SW480 (cell line): ENCODE measurements at regions not wholly inside any gene's neighbourhood (a gene's known extent, or its start where the extent isn't known, plus 50 kb on each side); places are given as distances from the start of the nearest gene placed in this dataset.
"Not testable (repeated sequence)": the region's sequence is repeated elsewhere in the genome, so short reads cannot be mapped to it uniquely, and the experiment has no call there.

Experiments used
- DNase-seq: peaks from one replicate; pipeline ENCODE4 v3.0.0-alpha.2; 2016; ENCODE audit warnings: low spot score

GRCh38 chr13:22940090-22940710 lies 240.6 kb upstream of the SGCG start:
- DNase-seq: no peak

GRCh38 chr13:22940736-22941135 lies 240.0 kb upstream of the SGCG start:
- no peak for DNase-seq

- not testable (repeated sequence) for DNase-seq
These were observed 239.3 kb upstream of the SGCG start for GRCh38 chr13:22941495-22941894.

GRCh38 chr13:22942831-22943230 lies 237.9 kb upstream of the SGCG start:
- DNase-seq: not testable (repeated sequence)

GRCh38 chr13:22944378-22944777 lies 236.4 kb upstream of the SGCG start:
- no peak for DNase-seq

GRCh38 chr13:22945321-22946226 lies 235.2 kb upstream of the SGCG start:
- peak; percentile 9 for DNase-seq

GRCh38 chr13:22948421-22948820 lies 232.4 kb upstream of the SGCG start:
- DNase-seq: no peak

- DNase-seq: not testable (repeated sequence)
These were observed 228.8 kb upstream of the SGCG start for GRCh38 chr13:22952018-22952417.

- DNase-seq: not testable (repeated sequence)
These were observed 225.6 kb upstream of the SGCG start for GRCh38 chr13:22955147-22955546.

GRCh38 chr13:22956456-22957115 lies 224.2 kb upstream of the SGCG start:
- DNase-seq: not testable (repeated sequence)

- not testable (repeated sequence) for DNase-seq
These were observed 220.9 kb upstream of the SGCG start for GRCh38 chr13:22959859-22960258.

GRCh38 chr13:22960827-22961226 lies 220.0 kb upstream of the SGCG start:
- DNase-seq: no peak

GRCh38 chr13:22961342-22961741 lies 219.4 kb upstream of the SGCG start:
- not testable (repeated sequence) for DNase-seq

- no peak for DNase-seq
These were observed 218.8 kb upstream of the SGCG start for GRCh38 chr13:22961835-22962537.

- DNase-seq: peak; percentile 5
These were observed 217.3 kb upstream of the SGCG start for GRCh38 chr13:22963384-22964053.

- no peak for DNase-seq
These were observed 216.4 kb upstream of the SGCG start for GRCh38 chr13:22964245-22964966.

- DNase-seq: peak; percentile 5
These were observed 215.5 kb upstream of the SGCG start for GRCh38 chr13:22965011-22965857.

GRCh38 chr13:22965858-22966239 lies 214.9 kb upstream of the SGCG start:
- DNase-seq: not testable (repeated sequence)

GRCh38 chr13:22966753-22967152 lies 214.0 kb upstream of the SGCG start:
- not testable (repeated sequence) for DNase-seq

- no peak for DNase-seq
These were observed 213.1 kb upstream of the SGCG start for GRCh38 chr13:22967669-22968068.
